ENCODE measurements at regions not wholly inside any gene's neighbourhood (a gene's known extent, or its start where the extent isn't known, plus 50 kb on each side); places are given as distances from the start of the nearest gene placed in this dataset.

DNA sequence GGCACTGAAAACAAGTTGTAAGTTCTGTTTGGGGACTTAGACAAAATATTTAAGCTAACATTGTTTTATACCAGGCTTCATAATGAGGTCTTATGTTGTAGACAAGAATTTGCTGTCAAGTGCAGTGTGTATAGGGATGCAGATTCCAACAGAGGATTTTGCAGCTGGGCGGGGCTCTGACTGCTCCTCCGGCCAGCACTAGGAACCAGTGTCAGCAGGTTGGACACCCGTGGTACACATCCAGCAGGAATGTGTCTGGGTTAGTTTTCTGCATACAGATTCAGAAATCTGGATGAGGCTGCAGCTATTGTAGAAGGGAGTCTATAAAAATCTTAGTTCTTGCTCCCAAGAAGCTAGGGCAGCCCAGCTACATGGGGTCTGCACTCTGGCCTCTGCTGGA is 194.3 kb upstream of the RBM19 start:
- BruUV-seq (replicated peaks) = no TSS peak
- Histone ChIP-seq H3K9me1 (ENCODE audit: control insufficient read depth, insufficient read depth, low read length) (no peaks in the 10 kb centered on the region), H3K4me1 (replicated peaks in 1 of 2; ENCODE audit: control insufficient read depth in 2 of 2, insufficient read depth in 2 of 2, low read length in 2 of 2) (no peaks in the 10 kb centered on the region), H3K4me2 (ENCODE audit: insufficient read depth, low read length) (no peak overlapping the region), H3K79me2 (ENCODE audit: control insufficient read depth, insufficient read depth, low read length) (no peaks in the 10 kb centered on the region), H4K20me1 (replicated peaks; ENCODE audit: control insufficient read depth, insufficient read depth, low read length) (no peaks in the 10 kb centered on the region), H3K9me3 (replicated peaks; ENCODE audit: control insufficient read depth, insufficient read depth, low read depth, low read length) (no peaks in the 10 kb centered on the region), H3K27ac (ENCODE audit: extremely low read depth, low read depth, low read length) (no peak overlapping the region), H3K4me3 (no peak overlapping the region), H3K9ac (ENCODE audit: insufficient read depth in 1 of 2, low read depth in 2 of 2, low read length in 2 of 2) (no peak overlapping the region), H3K27me3 (ENCODE audit: control insufficient read depth in 2 of 2, insufficient read depth in 2 of 2, low read length in 2 of 2) (no peaks in the 10 kb centered on the region; a peak in 1 of 5 replicates), H2AFZ (ENCODE audit: low read depth, low read length) (no peak overlapping the region), H3K36me3 (ENCODE audit: control insufficient read depth, insufficient read depth, low read length) (no peaks in the 10 kb centered on the region)
- ATAC-seq (no peak), DNase-seq (ENCODE audit: extremely low read depth in 1 of 4, low spot score in 3 of 4) (no peak), FAIRE-seq (no peak)
- WGBS (ENCODE audit: insufficient coverage, low coverage, missing lambda C conversion rate) = 2% methylated on average over 3 of the region's 3 CpGs
- in situ Hi-C loops (cut with MboI) (no loop called here), intact Hi-C loops (cut with micrococcal nuclease) (loop anchor here (10.0 kb wide), 1 partner anchor 314 kb away; no protein-coding TSS in a partner anchor)
- no peak for TF ChIP-seq ELF4 (CRISPR knock-in tag; IDR thresholded peaks at IDR 0.05)
- TF ChIP-seq, protein P1, sequence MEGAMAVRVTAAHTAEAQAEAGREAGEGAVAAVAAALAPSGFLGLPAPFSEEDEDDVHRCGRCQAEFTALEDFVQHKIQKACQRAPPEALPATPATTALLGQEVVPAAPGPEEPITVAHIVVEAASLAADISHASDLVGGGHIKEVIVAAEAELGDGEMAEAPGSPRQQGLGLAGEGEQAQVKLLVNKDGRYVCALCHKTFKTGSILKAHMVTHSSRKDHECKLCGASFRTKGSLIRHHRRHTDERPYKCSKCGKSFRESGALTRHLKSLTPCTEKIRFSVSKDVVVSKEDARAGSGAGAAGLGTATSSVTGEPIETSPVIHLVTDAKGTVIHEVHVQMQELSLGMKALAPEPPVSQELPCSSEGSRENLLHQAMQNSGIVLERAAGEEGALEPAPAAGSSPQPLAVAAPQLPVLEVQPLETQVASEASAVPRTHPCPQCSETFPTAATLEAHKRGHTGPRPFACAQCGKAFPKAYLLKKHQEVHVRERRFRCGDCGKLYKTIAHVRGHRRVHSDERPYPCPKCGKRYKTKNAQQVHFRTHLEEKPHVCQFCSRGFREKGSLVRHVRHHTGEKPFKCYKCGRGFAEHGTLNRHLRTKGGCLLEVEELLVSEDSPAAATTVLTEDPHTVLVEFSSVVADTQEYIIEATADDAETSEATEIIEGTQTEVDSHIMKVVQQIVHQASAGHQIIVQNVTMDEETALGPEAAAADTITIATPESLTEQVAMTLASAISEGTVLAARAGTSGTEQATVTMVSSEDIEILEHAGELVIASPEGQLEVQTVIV (CRISPR knock-in tag; IDR thresholded peaks at IDR 0.05; ENCODE audit: borderline replicate concordance) = no peak
- POLR2A ChIA-PET = interaction anchor here (0.7 kb wide), 1 partner anchor 19 kb away, joined by 4 read pairs; no protein-coding TSS in a partner anchor
- CTCF ChIA-PET (ENCODE audit: low intra/inter-chr PET ratio) = no interaction called here

DNA sequence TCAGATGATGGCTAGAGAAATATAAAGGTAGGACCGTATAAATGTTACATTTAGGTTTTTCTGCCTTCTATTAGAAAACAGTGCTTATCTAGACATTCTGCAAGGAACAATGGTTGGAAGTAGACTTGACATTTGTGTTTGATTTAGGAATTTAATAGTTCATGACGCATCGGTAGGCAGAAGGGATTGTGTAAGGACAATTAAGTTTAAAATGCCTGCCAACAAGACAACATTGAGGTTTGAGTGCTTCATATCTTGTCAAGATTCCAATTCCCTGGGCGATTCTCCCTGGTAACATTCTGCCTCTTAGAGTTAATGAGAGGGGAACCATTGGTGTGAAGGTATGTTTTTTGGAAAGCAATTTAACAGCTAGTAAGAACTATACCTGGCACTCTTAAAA is 186.8 kb upstream of the RBM19 start:
- POLR2A ChIA-PET = interaction anchor here (0.7 kb wide), 1 partner anchor 628 kb away, joined by 3 read pairs; no protein-coding TSS in a partner anchor
- no TSS peak for BruUV-seq (replicated peaks)
- H3K79me2 ChIP-seq (ENCODE audit: control insufficient read depth, insufficient read depth, low read length) = no peaks in the 10 kb centered on the region
- in situ Hi-C loops (cut with MboI) (no loop called here), intact Hi-C loops (cut with micrococcal nuclease) (no loop called here)
- no peaks in the 10 kb centered on the region for H4K20me1 ChIP-seq (replicated peaks; ENCODE audit: control insufficient read depth, insufficient read depth, low read length)
- 2% methylated on average over 4 of the region's 4 CpGs for WGBS (ENCODE audit: insufficient coverage, low coverage, missing lambda C conversion rate)
- H3K9me3 ChIP-seq (replicated peaks; ENCODE audit: control insufficient read depth, insufficient read depth, low read depth, low read length) = no peaks in the 10 kb centered on the region
- H3K27me3 ChIP-seq (ENCODE audit: control insufficient read depth in 2 of 2, insufficient read depth in 2 of 2, low read length in 2 of 2) = no peaks in the 10 kb centered on the region
- FAIRE-seq (no peak), ATAC-seq (no peak), DNase-seq (ENCODE audit: extremely low read depth in 1 of 4, low spot score in 3 of 4) (no peak)
- no peaks in the 10 kb centered on the region for H3K9me1 ChIP-seq (ENCODE audit: control insufficient read depth, insufficient read depth, low read length)
- no peak overlapping the region for H3K4me2 ChIP-seq (ENCODE audit: insufficient read depth, low read length)
- CTCF ChIA-PET (ENCODE audit: low intra/inter-chr PET ratio) = no interaction called here
- H3K9ac ChIP-seq (ENCODE audit: insufficient read depth in 1 of 2, low read depth in 2 of 2, low read length in 2 of 2) = no peak overlapping the region
- no peak overlapping the region for H2AFZ ChIP-seq (ENCODE audit: low read depth, low read length)
- H3K27ac ChIP-seq (ENCODE audit: extremely low read depth, low read depth, low read length) = no peak overlapping the region
- no peaks in the 10 kb centered on the region for H3K36me3 ChIP-seq (ENCODE audit: control insufficient read depth, insufficient read depth, low read length)
- H3K4me3 ChIP-seq = no peak overlapping the region
- no peaks in the 10 kb centered on the region for H3K4me1 ChIP-seq (replicated peaks in 1 of 2; ENCODE audit: control insufficient read depth in 2 of 2, insufficient read depth in 2 of 2, low read length in 2 of 2)
- TF ChIP-seq, protein P2, sequence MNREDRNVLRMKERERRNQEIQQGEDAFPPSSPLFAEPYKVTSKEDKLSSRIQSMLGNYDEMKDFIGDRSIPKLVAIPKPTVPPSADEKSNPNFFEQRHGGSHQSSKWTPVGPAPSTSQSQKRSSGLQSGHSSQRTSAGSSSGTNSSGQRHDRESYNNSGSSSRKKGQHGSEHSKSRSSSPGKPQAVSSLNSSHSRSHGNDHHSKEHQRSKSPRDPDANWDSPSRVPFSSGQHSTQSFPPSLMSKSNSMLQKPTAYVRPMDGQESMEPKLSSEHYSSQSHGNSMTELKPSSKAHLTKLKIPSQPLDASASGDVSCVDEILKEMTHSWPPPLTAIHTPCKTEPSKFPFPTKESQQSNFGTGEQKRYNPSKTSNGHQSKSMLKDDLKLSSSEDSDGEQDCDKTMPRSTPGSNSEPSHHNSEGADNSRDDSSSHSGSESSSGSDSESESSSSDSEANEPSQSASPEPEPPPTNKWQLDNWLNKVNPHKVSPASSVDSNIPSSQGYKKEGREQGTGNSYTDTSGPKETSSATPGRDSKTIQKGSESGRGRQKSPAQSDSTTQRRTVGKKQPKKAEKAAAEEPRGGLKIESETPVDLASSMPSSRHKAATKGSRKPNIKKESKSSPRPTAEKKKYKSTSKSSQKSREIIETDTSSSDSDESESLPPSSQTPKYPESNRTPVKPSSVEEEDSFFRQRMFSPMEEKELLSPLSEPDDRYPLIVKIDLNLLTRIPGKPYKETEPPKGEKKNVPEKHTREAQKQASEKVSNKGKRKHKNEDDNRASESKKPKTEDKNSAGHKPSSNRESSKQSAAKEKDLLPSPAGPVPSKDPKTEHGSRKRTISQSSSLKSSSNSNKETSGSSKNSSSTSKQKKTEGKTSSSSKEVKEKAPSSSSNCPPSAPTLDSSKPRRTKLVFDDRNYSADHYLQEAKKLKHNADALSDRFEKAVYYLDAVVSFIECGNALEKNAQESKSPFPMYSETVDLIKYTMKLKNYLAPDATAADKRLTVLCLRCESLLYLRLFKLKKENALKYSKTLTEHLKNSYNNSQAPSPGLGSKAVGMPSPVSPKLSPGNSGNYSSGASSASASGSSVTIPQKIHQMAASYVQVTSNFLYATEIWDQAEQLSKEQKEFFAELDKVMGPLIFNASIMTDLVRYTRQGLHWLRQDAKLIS (CRISPR knock-in tag; IDR thresholded peaks at IDR 0.05) = no peak
- TF ChIP-seq SPI1 (IDR thresholded peaks at IDR 0.05; ENCODE audit: borderline replicate concordance, low read depth, low read length) = no peak
- TF ChIP-seq ZFX (CRISPR knock-in tag; IDR thresholded peaks at IDR 0.05) = no peak
- no peak for TF ChIP-seq HMG20A (CRISPR knock-in tag; conservative IDR thresholded peaks at IDR 0.05)
- TF ChIP-seq, protein P3, sequence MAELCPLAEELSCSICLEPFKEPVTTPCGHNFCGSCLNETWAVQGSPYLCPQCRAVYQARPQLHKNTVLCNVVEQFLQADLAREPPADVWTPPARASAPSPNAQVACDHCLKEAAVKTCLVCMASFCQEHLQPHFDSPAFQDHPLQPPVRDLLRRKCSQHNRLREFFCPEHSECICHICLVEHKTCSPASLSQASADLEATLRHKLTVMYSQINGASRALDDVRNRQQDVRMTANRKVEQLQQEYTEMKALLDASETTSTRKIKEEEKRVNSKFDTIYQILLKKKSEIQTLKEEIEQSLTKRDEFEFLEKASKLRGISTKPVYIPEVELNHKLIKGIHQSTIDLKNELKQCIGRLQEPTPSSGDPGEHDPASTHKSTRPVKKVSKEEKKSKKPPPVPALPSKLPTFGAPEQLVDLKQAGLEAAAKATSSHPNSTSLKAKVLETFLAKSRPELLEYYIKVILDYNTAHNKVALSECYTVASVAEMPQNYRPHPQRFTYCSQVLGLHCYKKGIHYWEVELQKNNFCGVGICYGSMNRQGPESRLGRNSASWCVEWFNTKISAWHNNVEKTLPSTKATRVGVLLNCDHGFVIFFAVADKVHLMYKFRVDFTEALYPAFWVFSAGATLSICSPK (IDR thresholded peaks at IDR 0.05; ENCODE audit: borderline replicate concordance) = no peak
- TF ChIP-seq ZNF134 (CRISPR knock-in tag; conservative IDR thresholded peaks at IDR 0.05) = no peak
- TF ChIP-seq SMARCE1 (IDR thresholded peaks at IDR 0.05) = no peak
